HG03060 (cell line): ENCODE measurements at regions not wholly inside any gene's neighbourhood (a gene's known extent, or its start where the extent isn't known, plus 50 kb on each side); places are given as distances from the start of the nearest gene placed in this dataset.
"Not testable (repeated sequence)": the region's sequence is repeated elsewhere in the genome, so short reads cannot be mapped to it uniquely, and the experiment has no call there.

ENCODE experiments used
- ATAC-seq: cut with Tn5 transposase; IDR thresholded peaks from one replicate; pipeline ENCODE4 v1.9.1; 2021; ENCODE audit warnings: low read depth, moderate number of reproducible peaks; ENCODE audit not compliant: unreplicated experiment

GRCh38 chr2:17460371-17461086, 57.7 kb downstream of the RAD51AP2 start:
- no peak for ATAC-seq

GRCh38 chr2:17455343-17455742, 62.9 kb downstream of the RAD51AP2 start:
- no peak for ATAC-seq

- not testable (repeated sequence) for ATAC-seq
Observed at GRCh38 chr2:17446191-17446590, 72.0 kb downstream of the RAD51AP2 start.

- ATAC-seq, result no peak
Observed at GRCh38 chr2:17445744-17446143, 72.5 kb downstream of the RAD51AP2 start.

- ATAC-seq, result no peak
Observed at GRCh38 chr2:17442334-17442733, 75.9 kb downstream of the RAD51AP2 start.

GRCh38 chr2:17441790-17442189, 76.5 kb downstream of the RAD51AP2 start:
- ATAC-seq, result no peak

- ATAC-seq, result no peak
Observed at GRCh38 chr2:17441055-17441771, 77.0 kb downstream of the RAD51AP2 start.

- ATAC-seq, result no peak
Observed at GRCh38 chr2:17430326-17430725, 87.9 kb downstream of the RAD51AP2 start.

GRCh38 chr2:17429130-17429529, 89.1 kb downstream of the RAD51AP2 start:
- no peak for ATAC-seq

- no peak for ATAC-seq
Observed at GRCh38 chr2:17427401-17427800, 90.8 kb downstream of the RAD51AP2 start.

- no peak for ATAC-seq
Observed at GRCh38 chr2:17426743-17427142, 91.5 kb downstream of the RAD51AP2 start.

GRCh38 chr2:17422061-17422460, 96.2 kb downstream of the RAD51AP2 start:
- ATAC-seq, result no peak

- ATAC-seq, result no peak
Observed at GRCh38 chr2:17416884-17417391, 101.3 kb downstream of the RAD51AP2 start.

- no peak for ATAC-seq
Observed at GRCh38 chr2:17413036-17413435, 105.2 kb downstream of the RAD51AP2 start.

GRCh38 chr2:17401096-17401495, 117.1 kb downstream of the RAD51AP2 start:
- no peak for ATAC-seq

- no peak for ATAC-seq
Observed at GRCh38 chr2:17398770-17399169, 119.5 kb downstream of the RAD51AP2 start.

- ATAC-seq, result no peak
Observed at GRCh38 chr2:17388798-17389197, 129.4 kb downstream of the RAD51AP2 start.

GRCh38 chr2:17387591-17387990, 130.6 kb downstream of the RAD51AP2 start:
- ATAC-seq, result no peak

- no peak for ATAC-seq
Observed at GRCh38 chr2:17386771-17387170, 131.5 kb downstream of the RAD51AP2 start.

GRCh38 chr2:17380003-17380402, 138.2 kb downstream of the RAD51AP2 start:
- ATAC-seq, result no peak

GRCh38 chr2:17375262-17375661, 143.0 kb downstream of the RAD51AP2 start:
- ATAC-seq, result no peak

GRCh38 chr2:17373741-17374140, 144.5 kb downstream of the RAD51AP2 start:
- ATAC-seq, result no peak
